DMS53 (cell line): ENCODE measurements at regions not wholly inside any gene's neighbourhood (a gene's known extent, or its start where the extent isn't known, plus 50 kb on each side); places are given as distances from the start of the nearest gene placed in this dataset.

Experiments used
- DNase-seq: peaks from one replicate; lab custom pipeline; 2025; lab: John Stamatoyannopoulos, UW

DNA sequence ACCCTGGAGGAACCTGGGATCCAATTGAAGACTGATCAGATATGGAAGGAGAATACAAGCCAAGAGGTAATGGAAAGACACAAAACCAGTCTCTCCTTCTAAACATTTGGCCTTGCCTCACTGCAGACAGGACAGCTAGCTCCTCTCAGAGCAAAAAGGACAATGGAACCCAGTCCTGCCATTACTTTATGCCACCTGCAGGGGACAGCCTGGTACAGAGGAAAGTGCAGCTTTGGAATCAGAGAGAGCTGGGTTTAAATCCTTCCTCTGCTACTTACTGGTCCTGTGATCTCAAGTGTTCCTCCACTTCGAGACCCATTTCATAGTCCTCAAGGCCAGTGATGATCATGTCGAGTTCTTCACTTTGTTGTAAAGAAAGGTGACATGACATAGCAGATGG is 159.4 kb upstream of the SMAD3 start:
- peak; percentile 16 for DNase-seq

DNA sequence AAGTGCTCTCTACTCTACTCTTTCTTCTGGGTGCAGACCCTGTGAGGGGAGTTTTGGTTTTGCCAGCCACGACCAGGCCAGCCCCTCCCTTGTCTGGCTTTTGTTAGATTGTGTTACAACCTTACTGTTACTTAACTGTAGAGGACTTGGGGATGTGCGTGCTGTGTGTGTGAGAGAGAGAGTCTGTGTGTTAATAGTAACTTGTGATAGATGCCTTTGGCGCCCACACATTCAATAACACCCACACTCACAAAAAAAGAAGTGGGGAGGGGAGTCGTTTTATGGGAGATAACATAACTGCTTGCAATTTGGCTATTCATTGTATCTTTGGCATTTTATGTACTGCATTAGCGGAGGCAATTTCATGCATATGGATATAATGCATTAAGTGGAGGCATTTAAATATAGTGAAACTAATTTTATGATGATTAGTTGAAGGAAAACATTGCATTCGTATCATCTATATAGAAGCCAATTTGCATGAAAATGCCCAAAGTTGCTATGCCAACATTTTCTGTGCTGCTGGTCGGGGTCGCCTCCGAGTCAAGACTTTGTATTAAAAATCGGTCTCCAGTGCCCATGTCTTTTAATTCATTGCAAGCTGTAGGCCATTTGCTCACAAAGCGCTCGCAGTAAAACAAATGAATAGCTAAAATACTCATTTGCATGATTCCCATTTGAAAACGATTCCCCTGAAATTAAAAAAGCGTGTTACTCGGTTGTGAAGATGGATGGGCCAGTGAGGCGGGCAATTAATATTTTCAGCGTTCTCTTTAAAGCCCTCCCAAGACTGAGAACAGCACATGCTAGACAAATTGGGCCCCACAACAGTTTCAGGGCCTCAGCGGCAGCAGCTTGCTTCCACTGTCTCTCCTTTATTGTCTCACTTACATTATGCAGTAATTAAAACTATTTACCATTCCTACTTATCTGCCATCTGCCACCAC is 158.5 kb upstream of the SMAD3 start:
- no peak for DNase-seq

DNA sequence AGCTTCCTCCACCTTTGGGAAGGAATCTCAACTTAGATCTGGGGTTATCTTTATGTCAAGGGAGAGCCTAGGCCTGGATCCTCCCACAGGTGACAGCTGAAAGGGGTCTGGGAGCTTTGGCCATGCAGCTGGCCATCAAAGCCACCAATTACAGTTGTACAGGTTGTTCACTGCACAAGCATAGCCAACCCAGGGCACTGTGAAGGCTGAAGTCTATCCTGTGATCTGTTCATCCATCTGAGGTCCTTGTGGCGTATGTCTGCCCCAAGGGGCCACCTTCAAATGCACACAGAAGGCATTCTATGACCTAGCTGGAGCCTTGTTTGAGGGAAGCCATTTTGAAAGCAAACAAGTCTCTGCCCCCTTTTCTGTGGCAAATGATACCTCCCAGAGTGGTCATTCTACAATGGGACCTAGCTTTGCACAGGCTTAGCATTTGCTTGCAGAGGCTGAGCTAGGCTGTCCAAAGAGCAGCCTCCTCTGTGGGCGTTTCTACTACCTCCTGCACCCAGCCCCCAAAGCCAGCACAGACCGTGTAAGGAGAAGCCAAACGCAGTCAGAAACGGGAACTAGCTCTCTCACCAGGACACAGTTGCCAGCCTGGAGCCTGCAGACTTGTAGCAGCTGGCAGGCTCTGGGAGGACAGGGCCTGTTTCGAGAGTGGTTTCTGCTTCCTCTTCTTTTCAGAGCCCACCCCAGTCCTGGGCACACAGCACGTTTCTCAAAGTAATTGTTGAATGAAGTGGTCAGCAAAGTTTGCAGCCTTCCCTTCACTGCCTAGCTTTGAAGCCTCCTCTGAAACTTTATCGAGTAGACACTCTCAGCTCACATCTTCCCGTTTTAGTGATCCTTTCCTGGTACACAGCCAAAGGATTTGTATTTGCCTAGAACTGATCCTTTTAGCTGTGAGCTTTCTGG is 157.3 kb upstream of the SMAD3 start:
- DNase-seq, result no peak

DNA sequence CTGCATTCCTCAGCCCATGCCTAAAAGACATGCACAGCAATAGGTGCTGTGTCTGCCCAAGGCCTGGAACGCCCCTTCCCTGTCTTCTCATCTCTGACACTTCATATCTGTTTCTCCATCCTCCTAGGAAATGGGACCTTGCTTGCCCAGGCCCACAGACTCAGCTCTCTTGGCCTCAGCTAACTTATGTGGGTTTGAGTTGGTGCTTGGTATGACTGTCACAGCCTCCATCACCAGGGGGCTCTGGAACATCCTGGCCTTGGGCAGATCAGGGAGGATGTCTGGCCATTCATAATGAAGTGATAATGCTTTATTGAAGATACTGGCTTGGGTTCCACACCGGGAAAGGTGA is 156.7 kb upstream of the SMAD3 start:
- no peak for DNase-seq

DNA sequence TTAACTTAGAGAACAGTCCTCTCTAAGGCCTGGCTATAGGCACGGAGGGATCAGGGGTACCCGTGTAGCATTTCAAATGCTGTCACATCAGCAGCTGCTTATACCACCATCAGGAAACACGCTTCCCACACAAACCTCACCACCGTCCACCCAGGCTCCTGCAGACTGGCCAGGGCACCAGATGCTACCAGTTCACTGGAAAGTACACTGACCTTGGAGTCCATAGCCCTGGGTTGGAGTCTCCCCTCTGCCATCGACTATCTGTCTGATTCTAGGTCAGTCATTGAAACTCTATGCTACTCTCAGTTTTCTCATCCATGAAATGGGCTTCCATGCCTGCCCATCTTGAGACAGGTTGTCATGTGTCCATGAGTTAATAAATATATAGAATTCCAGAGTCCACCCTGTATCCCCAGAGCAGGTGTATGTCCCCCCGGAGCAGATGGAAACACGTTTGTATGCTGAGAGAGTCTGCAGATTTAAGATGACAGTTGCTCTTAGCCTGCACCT is 156.0 kb upstream of the SMAD3 start:
- DNase-seq, result no peak

DNA sequence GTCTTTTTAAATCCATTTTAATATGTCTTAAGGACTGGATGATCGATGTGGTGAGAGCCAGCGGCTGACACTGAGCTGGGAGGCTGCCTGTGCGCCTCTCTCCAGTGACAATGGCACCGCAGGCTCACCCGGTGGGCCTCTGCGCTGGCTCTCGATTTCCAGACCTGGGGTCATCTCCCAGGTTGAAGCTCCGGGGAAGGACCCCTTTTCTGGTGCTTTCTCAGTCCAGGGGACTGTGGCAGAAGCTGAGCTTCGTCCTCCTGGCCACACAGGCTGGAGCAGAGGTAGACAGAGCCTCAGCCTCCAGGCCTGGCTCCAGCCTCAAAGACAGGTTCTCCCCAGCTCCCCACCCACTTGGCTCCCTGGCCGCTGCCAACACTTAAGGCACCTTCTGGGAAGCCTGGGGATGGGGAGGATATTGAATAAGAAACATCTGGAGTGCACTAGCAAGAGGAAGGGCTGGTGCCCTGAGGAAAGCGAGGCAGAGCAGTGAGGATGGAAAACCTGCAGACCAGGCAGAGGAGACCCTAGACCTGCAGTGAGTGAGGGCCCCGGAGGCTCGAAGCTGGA is 154.2 kb upstream of the SMAD3 start:
- no peak for DNase-seq

DNA sequence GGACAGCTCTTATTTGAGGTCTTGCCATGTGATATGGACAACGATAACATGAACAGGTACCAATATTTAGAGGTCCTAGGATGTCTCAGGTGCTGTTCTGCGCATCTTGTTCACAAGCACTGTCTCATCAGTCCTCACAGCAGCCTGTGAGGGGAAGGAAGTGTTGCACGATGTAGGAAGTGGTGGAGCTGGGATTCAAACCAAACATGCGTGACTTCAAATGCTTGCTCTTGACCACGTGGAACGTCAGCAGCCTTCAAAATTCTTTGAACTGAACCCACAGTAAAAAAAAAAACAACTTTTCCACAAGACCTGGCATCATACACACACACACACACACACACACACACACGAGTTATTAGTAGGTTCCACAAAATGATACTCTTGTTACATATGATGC is 153.4 kb upstream of the SMAD3 start:
- no peak for DNase-seq

DNA sequence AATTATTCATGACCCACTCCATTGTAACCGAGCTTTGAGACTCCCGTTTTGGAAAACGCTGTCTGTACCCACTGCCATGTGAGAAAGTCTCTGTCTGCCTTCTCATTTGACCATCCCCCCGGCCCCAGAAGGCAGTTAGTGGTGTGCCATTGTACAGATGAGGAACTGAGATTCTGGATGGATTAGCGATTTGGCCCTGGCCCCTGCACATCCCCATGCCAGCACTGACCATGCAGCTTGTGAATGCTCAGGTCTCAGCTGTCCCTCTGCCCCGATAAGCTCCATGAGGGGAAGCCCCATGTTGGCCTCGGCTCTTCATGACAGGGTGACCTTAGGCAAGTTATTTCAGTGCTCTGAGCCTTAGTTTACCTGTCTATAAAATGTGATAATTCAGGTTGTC is 153.0 kb upstream of the SMAD3 start:
- DNase-seq, result no peak

DNA sequence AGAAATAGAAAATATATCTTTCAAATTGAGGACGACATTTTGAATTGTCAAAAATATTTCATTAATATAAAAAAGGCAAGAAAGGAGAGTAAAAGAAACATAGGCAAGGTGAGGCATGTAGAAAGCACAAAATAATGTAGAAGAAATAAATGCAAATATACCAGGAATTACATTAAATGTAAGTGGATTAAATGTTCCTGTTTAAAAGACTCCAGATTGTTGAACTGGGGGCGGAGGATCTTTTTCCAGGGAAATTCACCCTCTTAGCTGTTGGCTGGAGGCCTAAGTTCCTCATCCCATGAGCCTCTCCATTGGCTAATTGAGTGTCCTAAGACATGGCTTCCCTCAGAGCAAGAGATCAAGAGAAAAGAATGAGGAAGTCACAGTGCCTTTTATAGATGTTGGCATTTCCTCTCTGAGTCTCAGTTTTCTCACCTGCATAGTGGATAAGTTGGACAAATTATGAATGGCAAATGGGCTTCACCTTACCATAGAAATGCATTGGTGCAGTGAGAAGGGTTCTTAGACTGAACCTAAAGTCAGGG is 147.4 kb upstream of the SMAD3 start:
- DNase-seq, result no peak

DNA sequence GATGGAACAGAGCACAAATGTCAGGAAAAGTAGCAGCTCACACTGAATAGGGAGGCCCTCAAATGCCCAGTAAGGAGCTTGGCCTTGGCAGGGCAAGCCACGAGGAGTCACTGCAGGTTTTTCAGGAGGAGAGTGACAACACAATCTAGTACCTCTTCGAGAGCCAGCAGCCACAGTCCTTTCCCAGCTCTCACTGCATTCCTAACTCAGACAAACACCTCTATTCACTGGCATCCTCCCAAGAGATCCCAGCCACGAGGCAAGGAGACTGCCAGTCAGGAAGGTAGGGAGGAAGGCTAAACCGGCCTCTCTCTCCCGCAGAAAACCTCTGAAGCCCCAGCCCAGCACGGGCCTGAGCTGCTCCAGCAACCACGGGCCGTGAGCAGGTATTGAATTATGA is 146.0 kb upstream of the SMAD3 start:
- no peak for DNase-seq

DNA sequence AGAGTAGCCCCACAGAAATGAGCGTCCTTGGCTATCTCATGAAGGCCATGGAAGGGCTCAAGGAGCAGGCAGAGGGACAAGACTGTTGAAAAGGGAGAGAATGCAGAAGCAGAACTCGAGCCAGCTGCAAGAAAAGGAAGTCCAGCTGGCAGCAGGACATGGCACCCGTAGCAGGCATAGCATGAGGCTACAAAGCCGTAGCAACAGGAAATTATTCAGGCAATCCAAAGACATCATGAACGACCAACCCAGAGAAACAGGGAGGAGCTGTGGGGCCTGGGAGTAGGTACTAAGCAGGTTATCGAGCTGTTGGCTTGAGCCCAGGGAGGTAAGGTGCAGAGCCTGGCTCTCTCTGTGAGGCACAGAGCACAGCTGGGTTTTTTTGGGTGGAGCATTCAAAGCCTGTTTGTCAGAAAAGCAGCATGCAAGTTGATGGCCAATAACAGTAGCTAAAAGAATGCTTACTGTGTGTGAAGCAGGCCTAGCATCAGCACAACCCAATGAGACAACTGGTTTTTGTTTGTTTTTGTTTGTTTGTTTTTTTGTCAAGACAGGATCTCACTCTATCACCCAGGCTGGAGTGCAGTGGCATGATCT is 144.0 kb upstream of the SMAD3 start:
- DNase-seq, result no peak

DNA sequence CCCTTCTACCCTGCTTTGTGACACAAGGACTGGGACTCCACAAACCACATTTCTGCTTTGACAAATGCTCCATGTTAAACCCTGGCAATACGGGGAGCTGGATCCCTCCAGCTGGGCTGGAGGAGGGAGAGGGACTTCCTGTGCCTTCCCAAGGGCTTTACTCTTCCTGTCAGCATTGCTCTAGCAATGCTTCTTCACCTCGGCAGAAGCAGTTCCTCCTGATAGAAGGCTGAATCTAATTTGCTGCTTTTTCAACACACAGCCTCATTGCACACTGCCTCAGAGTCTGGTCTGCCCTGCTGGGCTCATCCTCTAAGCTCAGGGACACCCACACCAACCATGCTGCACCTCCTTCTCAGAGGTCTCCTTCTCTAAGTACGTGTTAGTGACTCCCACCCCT is 142.8 kb upstream of the SMAD3 start:
- no peak for DNase-seq

DNA sequence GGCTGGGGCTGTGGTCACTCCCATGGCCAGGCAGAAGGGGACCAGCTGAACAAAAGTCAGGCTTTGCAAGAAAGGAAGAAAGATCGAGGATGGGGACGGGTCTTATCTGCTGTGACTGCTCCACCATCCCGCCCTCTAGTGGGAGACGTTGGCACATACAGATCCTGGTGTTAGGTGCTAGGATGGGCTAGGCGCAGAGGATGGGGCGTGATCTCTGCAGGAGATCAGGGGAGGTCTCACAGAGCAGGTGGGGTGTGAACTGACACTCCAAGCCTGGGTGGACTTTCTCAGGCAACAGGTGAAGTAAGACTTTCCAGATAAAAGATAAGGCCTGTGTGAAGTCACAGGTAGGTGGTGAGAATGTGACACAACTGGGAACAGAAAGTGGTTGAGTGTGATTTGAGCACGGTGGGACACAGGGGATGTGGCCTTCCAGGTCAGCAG is 141.9 kb upstream of the SMAD3 start:
- DNase-seq, result peak; percentile 38

DNA sequence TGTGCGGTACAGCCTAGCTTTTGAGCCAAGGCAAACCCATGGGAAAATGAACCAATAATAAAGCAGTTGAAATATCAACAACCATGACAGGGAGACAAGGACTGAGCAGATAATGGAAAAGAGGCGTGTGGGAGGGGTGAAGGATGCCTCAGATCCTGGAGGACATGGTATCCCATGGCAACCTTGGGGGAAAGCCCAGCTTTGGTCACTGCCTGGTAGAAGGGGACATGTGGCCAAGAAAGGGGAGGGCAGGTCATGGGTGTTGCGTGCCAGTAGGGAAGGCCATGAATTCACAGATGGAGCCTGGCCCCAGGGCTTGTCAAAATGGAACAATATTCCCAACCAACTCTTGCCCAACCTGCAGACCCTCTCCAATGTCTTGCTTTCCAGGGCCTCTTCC is 140.5 kb upstream of the SMAD3 start:
- DNase-seq, result no peak

DNA sequence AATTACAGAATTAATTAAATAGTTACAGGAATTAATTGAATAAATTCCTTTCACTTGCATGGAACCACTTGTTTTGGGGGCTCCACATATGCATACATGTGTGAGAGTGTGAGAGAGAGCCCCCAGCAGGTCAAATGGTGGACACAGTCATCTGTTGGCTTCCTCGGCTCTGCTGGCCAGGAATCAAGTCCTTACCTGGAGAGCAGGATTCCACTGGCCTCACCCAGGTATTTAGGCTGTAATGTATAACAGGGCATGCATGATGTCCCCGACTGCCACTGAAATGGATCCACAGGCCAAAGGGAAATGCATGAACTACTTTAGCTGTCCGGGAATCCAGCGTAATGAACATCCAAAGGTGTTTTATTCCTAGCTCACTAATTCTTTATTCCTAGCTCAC is 139.7 kb upstream of the SMAD3 start:
- DNase-seq, result no peak

DNA sequence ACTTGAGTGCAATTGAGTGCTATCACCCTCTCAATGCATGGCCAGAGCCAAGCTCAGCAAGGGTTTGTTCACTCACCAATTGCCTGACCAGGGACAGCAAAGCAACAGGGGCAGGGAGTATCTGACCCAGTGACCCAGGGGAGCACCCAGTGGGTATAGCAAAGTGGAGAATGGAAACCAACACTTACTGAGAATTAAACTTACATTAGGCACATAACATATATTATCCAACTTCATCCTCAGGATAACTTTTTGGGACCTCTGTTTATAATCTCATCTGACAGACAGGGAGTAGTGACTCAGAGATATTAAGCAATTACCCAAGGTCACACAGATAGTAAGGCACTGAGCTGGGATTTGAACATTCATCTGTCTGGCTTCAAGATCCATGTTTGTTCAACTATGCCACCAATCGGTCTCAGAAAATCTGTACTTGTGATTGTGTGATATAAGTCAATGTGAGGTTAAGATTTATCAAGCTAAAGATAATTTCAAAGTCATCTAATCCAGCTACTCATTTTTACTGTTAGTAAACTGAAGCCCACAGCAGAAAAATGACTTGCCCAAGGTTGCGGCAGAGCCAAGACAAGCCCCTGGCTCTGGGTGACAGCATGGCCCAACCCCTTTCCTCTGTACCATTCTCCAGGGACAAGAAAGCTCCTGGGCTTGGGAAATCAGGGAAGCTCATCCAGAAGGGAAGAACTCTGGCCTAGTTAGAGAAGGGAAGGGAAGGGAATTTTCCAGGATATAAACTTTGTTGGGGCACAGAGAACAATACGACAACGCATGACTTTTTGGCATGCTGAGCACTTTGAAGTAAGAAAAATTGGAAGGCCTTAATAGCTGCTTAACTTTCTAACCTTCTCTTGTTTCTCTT is 138.0 kb upstream of the SMAD3 start:
- no peak for DNase-seq

DNA sequence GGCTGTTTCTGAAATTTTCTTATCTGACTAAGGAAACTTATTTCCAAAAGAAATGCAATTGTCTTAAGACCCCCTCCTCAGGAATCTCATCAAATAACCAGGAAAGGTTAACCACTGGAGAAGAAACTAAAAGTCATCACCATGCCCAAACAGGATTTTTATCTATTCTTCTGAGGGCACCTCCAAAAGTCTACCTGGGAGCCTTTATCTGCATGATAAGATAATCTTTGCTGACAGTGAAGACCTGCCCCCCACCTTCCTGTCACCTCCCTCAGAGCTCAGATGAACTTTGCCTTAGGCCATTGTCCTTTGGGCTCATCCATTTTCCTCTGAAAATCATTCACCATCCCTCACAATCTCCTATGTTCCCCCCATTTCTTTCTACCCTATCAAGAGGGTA is 137.3 kb upstream of the SMAD3 start:
- no peak for DNase-seq

DNA sequence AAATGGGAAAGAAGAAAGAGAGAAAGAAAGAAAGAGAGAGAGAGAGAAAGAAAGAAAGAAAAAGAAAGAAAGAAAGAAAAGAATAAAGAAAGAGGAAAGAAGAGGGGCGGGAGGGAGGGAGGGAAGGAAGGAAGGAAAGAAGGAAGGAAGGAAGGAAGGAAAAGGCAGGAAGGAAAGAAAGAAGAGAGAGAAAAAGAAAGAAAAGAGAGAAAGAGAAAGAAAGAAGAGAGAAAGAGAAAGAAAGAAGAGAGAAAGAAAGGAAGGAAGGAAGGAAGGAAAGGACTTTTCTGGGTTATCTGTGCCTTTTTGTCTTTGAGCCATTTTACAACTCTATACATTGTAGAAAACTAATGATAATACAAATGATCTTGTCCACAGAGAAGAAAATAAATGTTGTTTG is 136.6 kb upstream of the SMAD3 start:
- no peak for DNase-seq

DNA sequence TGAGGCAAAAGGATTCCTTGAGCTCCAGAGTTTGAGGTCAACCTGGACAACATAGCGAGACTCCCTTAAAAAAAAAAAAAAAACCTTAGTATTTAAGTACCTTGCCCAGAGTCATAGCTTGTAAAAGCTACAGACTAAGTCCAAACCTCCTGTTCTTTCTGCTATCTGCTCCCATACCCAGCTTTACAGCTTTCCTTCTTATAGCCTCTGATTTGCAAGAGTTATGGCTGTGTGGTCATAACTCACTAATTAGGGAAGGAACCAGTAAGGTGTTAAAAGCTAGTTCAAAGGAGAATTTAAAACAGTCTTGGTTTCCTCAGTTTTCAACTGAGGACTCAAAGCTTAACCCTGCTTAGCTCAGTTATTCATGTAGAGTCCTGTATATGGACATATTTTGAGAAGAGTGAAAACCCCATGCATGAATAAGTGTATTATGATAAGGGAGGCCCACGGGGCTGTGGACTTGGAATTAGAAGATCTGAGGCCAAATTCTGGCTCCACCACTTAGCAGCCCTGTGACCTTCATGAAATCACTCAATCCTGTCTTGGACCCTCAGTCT is 135.5 kb upstream of the SMAD3 start:
- no peak for DNase-seq
